ENCODE measurements at regions not wholly inside any gene's neighbourhood (a gene's known extent, or its start where the extent isn't known, plus 50 kb on each side); places are given as distances from the start of the nearest gene placed in this dataset.

DNA sequence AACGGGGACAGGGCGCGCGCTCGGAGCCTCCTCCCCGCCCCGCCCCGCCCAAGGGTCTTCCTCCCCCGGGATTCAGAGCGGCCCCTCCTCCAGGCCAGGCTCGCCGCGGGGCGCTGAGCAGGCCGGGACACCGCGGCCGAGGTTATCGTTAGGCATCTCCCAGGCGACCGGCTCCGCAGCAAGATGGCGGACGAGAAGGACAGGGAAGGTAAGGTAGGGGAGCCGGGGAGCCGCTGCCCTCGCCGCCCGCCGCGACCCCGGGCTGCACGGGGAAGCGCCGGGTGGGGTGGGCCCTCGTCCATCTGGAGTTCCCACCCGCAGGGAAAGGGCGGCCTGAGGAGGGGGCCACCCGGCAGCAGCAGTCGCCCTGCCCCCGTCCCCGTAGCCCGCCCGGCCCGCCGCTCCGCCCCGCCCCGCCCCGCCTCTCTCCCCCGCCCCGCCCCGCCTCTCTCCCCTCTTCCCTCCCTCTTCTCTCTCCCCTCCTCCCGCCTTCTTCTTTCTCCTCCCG is 105.9 kb upstream of the HNRNPU start:
- Histone ChIP-seq H3K27ac (ENCODE audit: low read depth, low read length, poor library complexity, severe bottlenecking) (peak overlapping the region; percentile 99), H3K36me3 (ENCODE audit: insufficient read depth, low read length, poor library complexity, severe bottlenecking) (no peaks in the 10 kb centered on the region), H3K4me3 (ENCODE audit: low read depth, low read length, poor library complexity, severe bottlenecking) (peak overlapping the region; percentile 86), H3K4me1 (ENCODE audit: insufficient read depth, low read length, poor library complexity, severe bottlenecking) (peaks cover 15% of the 10 kb centered on the region), H3K9me3 (ENCODE audit: low read depth, low read length, poor library complexity, severe bottlenecking) (no peaks in the 10 kb centered on the region), H3K27me3 (replicated peaks; ENCODE audit: insufficient read depth, low read depth, low read length, poor library complexity) (no peaks in the 10 kb centered on the region)
- CTCF ChIA-PET, result interaction anchor here (1.5 kb wide), 1 partner anchor 72 kb away, joined by 5 read pairs; no protein-coding TSS in a partner anchor
- intact Hi-C loops (cut with micrococcal nuclease; ENCODE audit: unreplicated experiment), result loop anchor here (1.0 to 10.0 kb wide), 4 partner anchors 72 to 315 kb away; partner anchors contain the start of genes DESI2 and HNRNPU
- peak; percentile 76 for DNase-seq (ENCODE audit: low spot score)
- no TSS peak for BruUV-seq (replicated peaks)
- POLR2A ChIA-PET (ENCODE audit: low non-redundant PET), result no interaction called here
- TF ChIP-seq, protein P1, sequence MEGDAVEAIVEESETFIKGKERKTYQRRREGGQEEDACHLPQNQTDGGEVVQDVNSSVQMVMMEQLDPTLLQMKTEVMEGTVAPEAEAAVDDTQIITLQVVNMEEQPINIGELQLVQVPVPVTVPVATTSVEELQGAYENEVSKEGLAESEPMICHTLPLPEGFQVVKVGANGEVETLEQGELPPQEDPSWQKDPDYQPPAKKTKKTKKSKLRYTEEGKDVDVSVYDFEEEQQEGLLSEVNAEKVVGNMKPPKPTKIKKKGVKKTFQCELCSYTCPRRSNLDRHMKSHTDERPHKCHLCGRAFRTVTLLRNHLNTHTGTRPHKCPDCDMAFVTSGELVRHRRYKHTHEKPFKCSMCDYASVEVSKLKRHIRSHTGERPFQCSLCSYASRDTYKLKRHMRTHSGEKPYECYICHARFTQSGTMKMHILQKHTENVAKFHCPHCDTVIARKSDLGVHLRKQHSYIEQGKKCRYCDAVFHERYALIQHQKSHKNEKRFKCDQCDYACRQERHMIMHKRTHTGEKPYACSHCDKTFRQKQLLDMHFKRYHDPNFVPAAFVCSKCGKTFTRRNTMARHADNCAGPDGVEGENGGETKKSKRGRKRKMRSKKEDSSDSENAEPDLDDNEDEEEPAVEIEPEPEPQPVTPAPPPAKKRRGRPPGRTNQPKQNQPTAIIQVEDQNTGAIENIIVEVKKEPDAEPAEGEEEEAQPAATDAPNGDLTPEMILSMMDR (conservative IDR thresholded peaks at IDR 0.05; ENCODE audit: low read depth, low read length), result no peak
- no peak for TF ChIP-seq EZH2 (IDR thresholded peaks at IDR 0.05; ENCODE audit: borderline replicate concordance, low read depth, low read length, poor library complexity, severe bottlenecking)

DNA sequence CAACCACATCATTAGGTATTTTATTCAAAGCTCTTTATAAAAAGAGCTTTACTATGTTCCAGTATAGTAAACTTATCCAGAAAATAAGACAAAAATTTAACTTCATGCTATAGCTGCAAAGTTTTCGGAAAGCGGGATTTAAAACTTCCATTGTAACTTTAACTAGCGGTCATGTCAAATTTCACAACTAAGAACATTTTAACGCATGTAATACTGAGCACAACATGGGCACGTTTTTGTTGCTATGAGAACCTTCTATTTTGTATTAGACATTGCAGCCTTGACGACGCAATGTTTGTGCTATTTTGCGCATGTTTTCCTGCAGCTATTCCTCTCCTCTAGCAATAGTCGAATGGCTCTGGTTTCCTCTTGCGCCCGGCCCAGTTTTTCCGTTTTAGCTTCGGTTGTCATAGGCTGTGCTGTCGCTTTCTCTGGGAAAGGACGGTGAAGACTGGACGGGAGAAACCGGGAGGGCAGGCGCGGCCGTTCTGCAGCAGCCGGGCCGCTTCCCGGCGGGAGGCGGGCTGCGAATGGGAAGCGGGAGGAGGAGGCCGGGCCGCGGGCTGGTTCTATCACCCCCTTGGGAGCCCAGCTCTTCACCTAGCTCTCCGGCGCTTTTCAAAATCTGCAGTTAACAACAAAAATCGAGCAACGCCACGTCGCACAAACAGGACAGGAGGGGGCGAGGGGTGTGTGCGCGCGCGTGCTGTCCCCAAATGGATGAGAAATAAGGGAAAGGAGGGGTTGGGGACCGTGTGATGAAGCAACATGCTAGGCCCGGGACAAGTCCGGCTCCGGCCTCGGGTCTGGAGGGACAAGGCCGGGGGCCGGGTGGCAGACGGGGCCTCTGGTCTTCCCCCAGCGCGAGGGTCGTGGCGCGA is 105.3 kb upstream of the HNRNPU start:
- peak overlapping the region; percentile 86 for H3K4me3 ChIP-seq (ENCODE audit: low read depth, low read length, poor library complexity, severe bottlenecking)
- no peaks in the 10 kb centered on the region for H3K9me3 ChIP-seq (ENCODE audit: low read depth, low read length, poor library complexity, severe bottlenecking)
- peak; percentile 88 for DNase-seq (ENCODE audit: low spot score)
- H3K4me1 ChIP-seq (ENCODE audit: insufficient read depth, low read length, poor library complexity, severe bottlenecking), result peaks cover 15% of the 10 kb centered on the region
- peak overlapping the region; percentile 99 for H3K27ac ChIP-seq (ENCODE audit: low read depth, low read length, poor library complexity, severe bottlenecking)
- no peaks in the 10 kb centered on the region for H3K27me3 ChIP-seq (replicated peaks; ENCODE audit: insufficient read depth, low read depth, low read length, poor library complexity)
- CTCF ChIA-PET, result no interaction called here
- BruUV-seq (replicated peaks), result TSS peak; percentile 72
- intact Hi-C loops (cut with micrococcal nuclease; ENCODE audit: unreplicated experiment), result loop anchor here (1.0 to 10.0 kb wide), 4 partner anchors 73 to 315 kb away; partner anchors contain the start of genes DESI2 and HNRNPU
- no peak for TF ChIP-seq EZH2 (IDR thresholded peaks at IDR 0.05; ENCODE audit: borderline replicate concordance, low read depth, low read length, poor library complexity, severe bottlenecking)
- TF ChIP-seq, protein P1 (conservative IDR thresholded peaks at IDR 0.05; ENCODE audit: low read depth, low read length), result no peak
- no peaks in the 10 kb centered on the region for H3K36me3 ChIP-seq (ENCODE audit: insufficient read depth, low read length, poor library complexity, severe bottlenecking)
- POLR2A ChIA-PET (ENCODE audit: low non-redundant PET), result no interaction called here

DNA sequence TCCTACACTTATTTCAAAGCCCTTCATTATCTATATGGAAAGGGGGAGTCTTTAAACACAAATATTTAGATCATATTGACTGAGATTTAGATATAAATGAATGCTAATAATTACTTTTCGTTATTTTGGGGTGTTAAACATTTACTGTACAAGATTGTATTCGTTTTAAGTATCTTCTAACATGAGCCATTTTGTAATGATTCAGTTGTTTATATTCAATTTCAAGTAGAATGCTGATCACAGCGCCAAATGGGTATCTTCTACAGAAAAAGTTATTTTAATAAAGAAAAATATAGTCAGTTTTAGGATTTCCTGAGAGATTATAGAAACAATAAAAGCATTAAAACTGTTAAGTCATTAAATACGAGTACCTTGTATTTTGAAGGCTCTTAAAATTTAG is 104.5 kb upstream of the HNRNPU start:
- Histone ChIP-seq H3K27ac (ENCODE audit: low read depth, low read length, poor library complexity, severe bottlenecking) (peak overlapping the region; percentile 99), H3K9me3 (ENCODE audit: low read depth, low read length, poor library complexity, severe bottlenecking) (no peaks in the 10 kb centered on the region), H3K27me3 (replicated peaks; ENCODE audit: insufficient read depth, low read depth, low read length, poor library complexity) (no peaks in the 10 kb centered on the region), H3K4me3 (ENCODE audit: low read depth, low read length, poor library complexity, severe bottlenecking) (peak overlapping the region; percentile 86), H3K36me3 (ENCODE audit: insufficient read depth, low read length, poor library complexity, severe bottlenecking) (no peaks in the 10 kb centered on the region), H3K4me1 (ENCODE audit: insufficient read depth, low read length, poor library complexity, severe bottlenecking) (peaks cover 15% of the 10 kb centered on the region)
- no peak for DNase-seq (ENCODE audit: low spot score)
- BruUV-seq (replicated peaks), result no TSS peak
- intact Hi-C loops (cut with micrococcal nuclease; ENCODE audit: unreplicated experiment), result no loop called here
- no peak for TF ChIP-seq EZH2 (IDR thresholded peaks at IDR 0.05; ENCODE audit: borderline replicate concordance, low read depth, low read length, poor library complexity, severe bottlenecking)
- TF ChIP-seq, protein P1 (conservative IDR thresholded peaks at IDR 0.05; ENCODE audit: low read depth, low read length), result no peak
- ChIA-PET CTCF (no interaction called here), POLR2A (ENCODE audit: low non-redundant PET) (no interaction called here)
